GM19438 (cell line): ENCODE measurements at regions not wholly inside any gene's neighbourhood (a gene's known extent, or its start where the extent isn't known, plus 50 kb on each side); places are given as distances from the start of the nearest gene placed in this dataset.

Experiments
- ATAC-seq: cut with Tn5 transposase; IDR thresholded peaks from one replicate; pipeline ENCODE4 v1.9.1; 2021; ENCODE audit warnings: low read depth; ENCODE audit not compliant: unreplicated experiment

DNA sequence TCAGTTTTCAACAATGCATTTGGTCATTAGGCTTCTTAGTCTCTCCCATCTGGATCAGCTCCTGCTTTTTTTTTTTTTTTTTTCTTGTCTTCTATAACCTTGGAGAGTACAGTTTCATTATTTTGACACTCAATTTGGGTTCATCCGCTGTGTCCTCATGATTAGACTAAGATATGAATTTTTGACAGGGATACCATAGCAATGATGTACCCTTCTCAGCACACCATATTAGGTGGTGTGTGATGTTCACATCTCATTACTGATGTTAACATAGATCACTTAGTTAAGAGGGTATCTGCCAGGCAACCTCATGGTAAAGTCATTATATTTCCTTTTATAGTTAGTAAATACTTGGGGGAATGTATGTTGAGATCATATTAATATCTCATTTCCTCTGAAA, 445.5 kb upstream of the IGFBP3 start:
- no peak for ATAC-seq

GRCh38 chr7:46363688-46364087, 442.6 kb upstream of the IGFBP3 start:
- ATAC-seq: no peak

DNA sequence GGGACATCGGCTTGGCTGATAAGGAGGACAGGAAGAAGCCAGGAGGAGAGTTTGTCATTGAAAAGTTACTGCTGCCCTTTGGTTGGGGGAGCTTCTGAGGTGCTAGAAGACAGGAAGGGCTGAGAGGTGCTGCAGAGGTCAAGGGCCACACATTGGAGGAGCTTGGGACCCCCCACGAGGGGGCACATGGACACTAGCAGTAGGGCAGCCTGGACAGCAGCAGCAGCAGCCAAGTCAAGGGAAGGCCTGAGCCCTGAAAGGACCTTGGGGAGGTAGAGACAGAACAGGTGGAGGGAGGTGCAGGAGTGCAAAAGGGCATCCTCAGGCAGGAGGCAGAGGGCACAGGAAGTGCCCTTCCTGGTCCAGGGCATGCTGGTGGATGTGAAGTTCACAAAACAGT, 439.7 kb upstream of the IGFBP3 start:
- no peak for ATAC-seq

DNA sequence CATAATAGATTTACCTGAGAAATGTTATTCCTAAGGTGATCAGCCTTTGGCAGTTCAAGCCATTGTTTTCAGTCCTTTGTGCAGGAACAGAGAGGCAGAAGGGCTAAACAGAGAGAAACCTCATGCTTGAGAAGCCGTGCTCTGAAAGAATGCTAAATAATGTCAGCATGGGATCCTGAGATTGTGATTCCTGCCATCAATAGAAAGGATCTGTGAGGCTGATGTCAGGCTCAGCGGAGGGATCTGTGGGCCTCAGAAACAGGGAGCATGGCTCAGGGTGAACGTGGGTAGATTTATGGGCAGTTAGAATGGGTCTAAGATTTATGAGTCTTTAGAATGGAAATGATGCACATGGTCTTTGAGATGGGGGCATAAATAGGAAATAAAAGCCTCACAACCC, 439.2 kb upstream of the IGFBP3 start:
- no peak for ATAC-seq

DNA sequence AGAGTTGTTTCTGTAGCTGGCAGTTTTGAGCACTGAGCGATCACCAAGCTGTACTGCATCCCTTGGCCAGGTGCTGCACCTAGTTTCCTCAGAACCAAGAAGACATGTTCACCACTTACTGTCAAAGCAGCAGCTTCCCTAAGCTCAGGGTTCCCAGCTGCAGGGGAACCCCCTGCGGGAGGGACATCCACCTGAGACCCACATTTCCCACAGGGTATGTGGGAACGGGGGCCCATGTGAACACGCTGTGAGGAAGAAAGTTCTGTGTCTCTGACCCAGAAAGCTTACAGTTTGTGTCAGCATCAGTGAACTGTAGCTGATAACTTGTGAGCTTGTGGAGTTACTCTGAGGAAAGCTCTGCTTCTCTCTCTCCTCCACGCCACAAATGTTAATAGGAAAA, 436.8 kb upstream of the IGFBP3 start:
- no peak for ATAC-seq

GRCh38 chr7:46357290-46357689, 436.2 kb upstream of the IGFBP3 start:
- no peak for ATAC-seq

- ATAC-seq: no peak
Measured at GRCh38 chr7:46356371-46356770, 435.3 kb upstream of the IGFBP3 start.

DNA sequence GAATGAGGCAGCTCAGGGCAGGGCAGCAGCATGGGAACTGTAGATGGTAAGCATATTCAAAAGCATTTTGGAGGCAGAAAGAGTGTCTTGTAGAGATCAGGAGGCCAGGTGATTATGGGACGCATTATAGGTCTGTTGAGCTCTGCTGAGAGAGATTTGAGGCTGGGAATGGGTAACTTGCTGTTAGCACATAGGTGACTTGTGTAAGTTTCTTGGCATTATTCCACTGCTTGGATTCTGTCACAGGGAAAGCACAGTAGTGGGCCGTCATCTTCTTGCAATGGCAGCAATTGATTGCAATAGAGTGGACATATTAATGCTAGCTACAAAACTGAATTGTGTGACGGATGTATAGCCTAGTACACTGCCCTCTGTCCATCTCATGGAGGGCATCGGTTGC, 434.3 kb upstream of the IGFBP3 start:
- ATAC-seq: no peak

DNA sequence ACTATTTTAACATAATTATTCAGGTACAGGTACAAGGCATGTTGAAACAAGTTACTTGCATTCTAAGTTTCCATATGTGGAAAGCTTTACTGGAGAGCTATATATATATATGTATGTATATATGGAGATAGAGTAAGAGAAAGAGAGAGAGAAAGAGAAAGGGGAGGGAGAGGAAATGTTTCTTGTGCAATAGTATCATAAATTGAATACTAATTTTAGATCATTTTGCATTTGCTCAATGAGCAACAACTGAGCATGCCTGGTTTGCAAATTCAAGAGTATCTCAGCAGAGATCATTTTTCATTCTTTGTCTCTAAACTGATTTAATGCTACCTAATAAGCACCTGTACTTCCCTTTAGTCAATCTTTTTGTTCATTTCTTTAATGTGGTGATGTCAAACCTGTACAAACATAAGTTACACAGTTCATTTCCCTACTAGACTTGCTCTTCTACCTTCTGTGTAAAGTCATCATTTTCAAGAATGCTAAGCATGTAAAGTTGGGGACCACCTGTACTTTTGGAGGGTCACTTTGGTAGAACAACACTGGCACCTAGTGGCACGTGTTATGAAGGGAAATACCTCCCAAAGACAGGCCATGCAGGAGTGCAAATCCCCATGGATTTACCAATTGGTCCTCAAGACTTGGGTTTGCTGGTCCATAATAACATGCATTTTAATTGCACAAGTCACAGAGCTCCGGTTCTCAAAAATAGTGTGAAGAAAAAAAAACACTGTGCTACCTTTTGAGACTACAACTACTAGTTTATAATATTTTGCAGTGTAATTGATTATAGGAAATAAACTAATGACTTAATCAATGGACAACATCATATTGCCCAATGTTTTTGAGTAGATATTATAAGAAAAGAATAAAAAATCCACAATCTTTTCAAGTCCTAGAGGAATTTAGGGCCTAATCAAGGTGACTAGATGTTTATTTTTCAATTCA, 431.2 kb upstream of the IGFBP3 start:
- ATAC-seq: no peak

GRCh38 chr7:46349490-46349889, 428.4 kb upstream of the IGFBP3 start:
- ATAC-seq: no peak

GRCh38 chr7:46344533-46344932, 423.5 kb upstream of the IGFBP3 start:
- no peak for ATAC-seq

DNA sequence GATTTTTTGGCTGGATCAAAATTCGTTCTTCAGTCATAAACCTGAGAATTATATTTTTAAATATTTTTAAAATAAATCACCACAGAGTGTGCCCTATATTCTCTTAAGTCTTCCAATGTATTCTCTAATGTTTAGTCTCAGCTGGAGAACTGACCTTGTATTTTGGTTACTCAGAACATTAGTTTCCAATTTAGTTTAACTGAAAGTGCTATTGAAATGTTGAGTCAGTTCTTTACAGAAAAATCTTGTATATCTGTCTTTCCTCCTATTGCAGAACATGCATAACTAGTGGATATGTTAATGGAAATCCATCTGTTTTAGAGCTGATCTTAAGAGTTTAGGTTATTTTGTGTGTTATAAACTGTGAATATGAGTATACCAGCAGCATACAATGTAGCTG, 422.7 kb upstream of the IGFBP3 start:
- ATAC-seq: no peak

DNA sequence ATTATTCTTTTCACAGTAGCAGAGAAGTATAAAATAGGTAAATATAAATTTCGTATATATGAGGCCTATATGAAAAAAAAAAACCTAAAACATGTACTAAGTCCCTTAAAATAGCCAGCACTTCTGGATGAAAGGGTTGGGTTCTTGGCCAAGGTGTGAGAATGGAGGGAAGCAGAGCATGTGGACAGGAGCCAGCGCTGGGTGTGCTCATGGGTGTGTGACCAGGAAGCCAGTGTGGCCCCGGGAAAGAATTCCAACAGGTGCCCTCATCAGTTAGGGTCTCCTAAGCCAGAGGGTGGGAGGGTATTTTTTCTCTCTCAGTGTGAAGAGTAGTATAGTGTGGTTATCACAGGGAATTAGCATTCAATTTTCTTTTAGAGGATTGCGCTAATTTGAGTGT, 401.9 kb upstream of the IGFBP3 start:
- no peak for ATAC-seq

- ATAC-seq: no peak
Measured at GRCh38 chr7:46321556-46322205, 400.6 kb upstream of the IGFBP3 start.

DNA sequence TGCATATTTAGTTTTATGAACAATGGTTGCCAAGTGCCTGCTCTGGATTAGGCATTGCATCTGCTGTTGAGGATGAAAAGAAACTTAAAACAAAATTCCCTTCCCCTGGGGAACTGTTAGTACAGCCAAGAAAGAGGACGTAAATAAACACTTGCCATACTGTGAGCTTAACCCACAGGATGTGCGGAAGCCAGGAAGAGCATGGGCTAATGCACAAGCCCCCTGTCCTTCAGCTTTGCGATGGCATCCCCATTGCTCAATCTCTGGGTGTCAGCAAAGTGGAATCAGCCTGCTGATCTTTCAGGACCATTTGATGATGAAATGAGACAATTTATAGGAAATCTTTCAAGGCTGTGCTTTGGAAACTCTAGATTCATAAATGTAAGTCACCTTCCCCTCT, 399.9 kb upstream of the IGFBP3 start:
- ATAC-seq: no peak

DNA sequence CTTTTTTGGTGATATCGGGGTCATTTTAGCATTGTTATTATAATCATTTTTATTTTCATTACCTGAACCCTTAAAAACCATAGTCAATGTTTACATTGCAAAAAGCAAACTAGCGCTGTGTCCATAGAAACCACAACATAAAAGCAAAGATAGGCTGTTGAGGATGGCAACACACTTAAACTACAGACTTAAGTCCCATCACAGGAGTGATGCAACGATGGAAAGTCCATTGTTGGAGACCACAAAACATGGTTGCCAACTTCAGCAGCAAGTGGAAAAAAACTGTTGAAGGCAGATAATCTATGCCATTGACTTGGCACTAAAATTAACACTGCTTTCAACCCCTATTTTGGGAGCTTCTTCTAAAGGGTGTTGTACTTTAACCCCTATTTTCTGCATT, 398.8 kb upstream of the IGFBP3 start:
- no peak for ATAC-seq

GRCh38 chr7:46318276-46318675, 397.2 kb upstream of the IGFBP3 start:
- ATAC-seq: no peak

DNA sequence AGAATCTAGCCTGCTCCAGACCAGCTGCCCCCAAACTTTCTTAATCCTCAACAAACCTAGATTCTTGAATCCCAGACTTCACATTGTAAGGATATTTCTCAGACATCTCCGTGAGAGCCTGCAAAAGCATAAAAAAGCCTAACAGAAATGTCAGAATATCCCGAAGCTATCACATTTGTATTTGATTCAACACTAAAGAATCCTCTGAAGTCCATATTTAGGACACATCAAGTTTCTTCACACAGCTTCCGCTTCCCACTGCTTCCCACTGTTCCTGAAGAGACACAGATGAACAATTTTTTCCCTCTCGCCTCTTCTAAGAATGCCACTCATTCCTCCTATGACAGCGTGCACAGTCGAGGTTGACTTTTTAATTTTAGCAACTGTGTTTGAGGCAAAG, 396.2 kb upstream of the IGFBP3 start:
- no peak for ATAC-seq

GRCh38 chr7:46315891-46316290, 394.8 kb upstream of the IGFBP3 start:
- ATAC-seq: no peak

GRCh38 chr7:46301677-46302076, 380.6 kb upstream of the IGFBP3 start:
- no peak for ATAC-seq

DNA sequence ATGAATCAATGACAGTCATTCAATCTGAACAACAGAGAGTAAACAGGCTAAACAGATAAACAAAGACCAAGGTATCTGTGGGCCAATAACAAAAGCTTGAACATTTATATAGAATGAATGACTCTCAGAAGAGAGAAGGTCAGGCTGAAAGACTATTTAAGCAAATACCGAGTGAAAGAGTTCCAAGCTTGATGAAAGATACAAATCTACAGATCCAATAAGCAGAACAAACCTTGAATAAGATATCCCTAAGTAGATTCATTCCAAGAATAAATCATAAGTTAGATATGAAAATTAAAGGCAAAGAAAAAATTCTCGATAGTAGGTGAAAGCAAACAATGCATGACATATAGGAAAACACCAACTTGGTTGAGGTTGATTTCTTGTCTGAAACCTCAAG, 376.4 kb upstream of the IGFBP3 start:
- ATAC-seq: no peak

- ATAC-seq: no peak
Measured at GRCh38 chr7:46296526-46296925, 375.5 kb upstream of the IGFBP3 start.
